ENCODE measurements at regions not wholly inside any gene's neighbourhood (a gene's known extent, or its start where the extent isn't known, plus 50 kb on each side); places are given as distances from the start of the nearest gene placed in this dataset.

GRCh38 chr6:16974704-16975359 is 127.0 kb upstream of the STMND1 start:
- FAIRE-seq: no peak

- no peak for FAIRE-seq
Observed at GRCh38 chr6:16974387-16974673, 127.5 kb upstream of the STMND1 start.

GRCh38 chr6:16973545-16974386 is 128.1 kb upstream of the STMND1 start:
- no peak for FAIRE-seq

- FAIRE-seq: no peak
Observed at GRCh38 chr6:16973051-16973450, 128.8 kb upstream of the STMND1 start.

DNA sequence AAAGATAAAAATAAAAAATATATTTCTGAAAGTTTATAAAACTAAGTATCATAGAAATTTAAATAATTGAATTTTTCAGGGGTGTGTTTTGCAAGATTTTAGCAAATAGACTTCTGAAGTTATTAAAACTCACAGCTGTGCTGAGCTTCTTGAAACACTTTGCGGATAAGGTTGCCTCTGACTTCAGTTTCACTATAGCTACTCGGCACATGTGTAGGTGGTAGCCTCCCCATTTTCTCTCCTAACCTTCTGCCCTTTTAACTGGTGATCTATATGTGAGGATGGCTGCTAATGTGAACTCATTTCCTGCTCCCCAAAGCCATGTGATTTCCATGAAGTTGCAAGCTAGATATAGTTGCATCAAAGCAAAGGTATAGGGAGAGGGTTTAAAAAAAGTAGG is 129.3 kb upstream of the STMND1 start:
- FAIRE-seq: no peak

DNA sequence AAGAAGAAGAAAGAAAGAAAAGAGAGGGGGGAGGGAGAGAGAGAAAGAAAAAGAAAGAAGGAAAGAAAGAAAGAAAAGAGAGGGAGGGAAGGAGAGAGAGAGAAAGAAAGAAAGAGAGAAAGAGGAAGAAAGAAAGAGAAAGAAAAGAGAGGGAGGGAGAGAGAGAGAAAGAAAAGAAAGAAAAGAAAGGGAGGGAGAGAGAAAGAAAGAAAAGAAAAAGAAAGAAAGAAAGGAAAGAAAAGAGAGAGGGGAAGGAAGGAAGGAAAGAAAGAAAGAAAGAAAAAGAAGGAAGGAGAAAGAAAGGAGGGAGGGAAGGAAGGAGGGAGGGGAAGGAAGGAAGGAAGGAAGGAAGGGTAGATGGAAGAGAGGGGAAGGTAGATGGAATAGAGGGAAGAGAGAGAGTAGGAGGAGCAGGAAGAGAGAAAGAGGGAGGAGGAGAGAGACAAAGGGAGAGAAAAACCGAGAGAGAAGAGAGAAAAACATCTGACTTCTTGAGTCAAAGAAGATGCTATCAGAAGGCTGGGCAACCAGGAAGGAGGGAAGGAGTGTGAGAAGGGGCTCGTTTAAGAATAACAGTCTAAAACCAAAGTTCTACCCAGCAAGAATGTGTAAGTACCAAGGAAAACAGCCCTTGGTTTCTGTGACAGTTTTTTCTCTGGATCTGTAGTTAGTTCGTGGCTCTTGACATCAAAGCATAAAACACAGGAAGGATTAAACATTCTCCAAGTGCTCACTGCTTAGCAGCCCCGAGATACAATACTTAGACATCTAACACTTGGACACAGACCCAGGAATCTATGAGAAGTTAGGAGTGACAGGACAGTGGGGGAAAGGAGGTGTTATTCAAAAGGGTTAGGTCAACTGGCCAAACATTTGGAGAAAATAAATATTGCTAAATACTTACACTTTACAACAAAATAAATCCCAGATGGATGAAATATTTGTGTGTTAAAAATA is 131.9 kb upstream of the STMND1 start:
- FAIRE-seq: peak; percentile 91

GRCh38 chr6:16968101-16968500 is 133.7 kb upstream of the STMND1 start:
- no peak for FAIRE-seq

DNA sequence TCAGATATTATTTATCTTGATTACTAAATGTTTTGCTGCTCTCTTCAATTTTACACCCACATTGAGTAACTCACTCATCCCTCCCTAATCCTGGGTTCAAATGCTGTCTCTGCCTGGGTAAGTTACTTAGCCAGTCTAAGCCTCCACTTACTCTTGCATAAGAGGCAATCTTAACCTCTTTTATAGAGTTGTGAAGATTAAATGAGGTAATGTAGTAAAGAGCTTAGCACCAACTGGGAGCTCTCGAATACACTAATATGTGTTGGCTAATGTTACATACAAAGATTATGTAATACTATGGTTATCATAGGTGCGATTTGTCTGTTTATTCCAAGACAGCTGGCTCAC is 134.4 kb upstream of the STMND1 start:
- FAIRE-seq: no peak

DNA sequence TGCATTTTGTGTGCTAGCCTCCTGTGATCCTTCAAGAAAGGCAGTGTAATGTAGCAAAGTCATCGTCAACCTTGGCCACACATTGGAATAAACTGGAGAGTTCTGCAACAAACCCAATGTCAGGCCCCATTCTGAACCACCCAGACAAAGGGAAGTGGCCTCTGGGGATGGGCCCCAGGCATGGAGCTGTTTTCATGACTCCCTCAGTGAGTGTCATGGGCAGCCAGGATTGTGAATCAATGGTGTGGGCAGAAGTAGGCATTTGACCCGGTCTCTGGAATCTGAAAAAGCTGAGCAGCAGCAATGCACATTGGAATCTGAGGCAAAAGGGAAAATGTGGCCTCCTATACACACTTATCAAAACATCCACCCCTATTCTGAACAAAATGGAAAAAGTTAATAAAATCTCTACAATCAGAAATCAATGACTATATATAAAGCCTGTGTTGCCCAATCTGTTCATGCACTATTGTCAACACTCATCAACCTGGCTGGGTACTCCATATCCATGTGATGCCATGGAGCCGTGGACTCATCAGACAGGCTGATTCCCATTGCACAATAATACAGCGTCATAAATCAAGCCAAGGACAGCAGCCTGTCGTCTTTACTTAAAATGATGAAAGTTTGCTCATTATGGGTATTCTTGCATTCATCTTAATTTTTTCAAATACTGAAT is 134.9 kb upstream of the STMND1 start:
- no peak for FAIRE-seq

- no peak for FAIRE-seq
Observed at GRCh38 chr6:16965689-16966088, 136.2 kb upstream of the STMND1 start.

- FAIRE-seq: no peak
Observed at GRCh38 chr6:16964553-16965499, 137.0 kb upstream of the STMND1 start.

- no peak for FAIRE-seq
Observed at GRCh38 chr6:16961577-16961976, 140.3 kb upstream of the STMND1 start.

- no peak for FAIRE-seq
Observed at GRCh38 chr6:16959789-16960188, 142.1 kb upstream of the STMND1 start.

- FAIRE-seq: no peak
Observed at GRCh38 chr6:16956361-16956760, 145.5 kb upstream of the STMND1 start.

DNA sequence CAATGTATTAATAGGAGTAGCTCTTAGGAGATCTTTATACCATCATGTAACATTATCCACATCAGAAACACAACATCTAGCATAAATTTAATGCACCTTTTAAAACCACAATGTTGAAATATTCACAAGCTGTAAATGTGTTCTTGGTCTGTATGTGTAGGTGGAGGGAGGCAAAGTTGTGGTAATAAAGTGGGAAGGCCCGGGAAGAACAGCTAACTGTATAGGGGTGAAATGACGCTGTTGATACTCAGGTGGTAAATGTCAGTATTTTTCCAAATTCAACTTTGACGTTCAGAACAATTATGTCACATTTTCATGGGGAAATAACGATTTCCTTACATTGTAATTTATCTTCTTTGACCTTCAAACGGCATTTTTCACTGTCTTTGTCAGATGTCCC is 146.0 kb upstream of the STMND1 start:
- FAIRE-seq: no peak

GRCh38 chr6:16953905-16954304 is 147.9 kb upstream of the STMND1 start:
- FAIRE-seq: no peak

DNA sequence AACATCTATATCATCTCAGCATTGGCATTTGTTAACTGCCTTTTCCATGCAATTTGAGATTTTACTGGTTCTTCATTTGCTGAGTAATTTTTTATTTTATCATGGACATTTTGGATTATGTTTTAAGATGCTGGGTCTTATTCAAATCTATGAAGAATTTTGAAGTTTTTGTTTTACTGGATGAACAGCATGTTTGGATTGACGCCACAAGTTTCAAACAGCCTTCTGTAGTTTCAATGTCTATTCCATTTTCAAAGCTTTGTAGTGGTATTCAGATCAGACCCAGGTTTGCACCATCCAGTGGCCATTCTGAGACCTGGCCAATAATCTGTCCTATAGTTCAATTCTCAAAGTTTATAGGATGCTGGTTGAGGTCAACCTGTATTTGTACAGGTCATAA is 148.4 kb upstream of the STMND1 start:
- FAIRE-seq: no peak

DNA sequence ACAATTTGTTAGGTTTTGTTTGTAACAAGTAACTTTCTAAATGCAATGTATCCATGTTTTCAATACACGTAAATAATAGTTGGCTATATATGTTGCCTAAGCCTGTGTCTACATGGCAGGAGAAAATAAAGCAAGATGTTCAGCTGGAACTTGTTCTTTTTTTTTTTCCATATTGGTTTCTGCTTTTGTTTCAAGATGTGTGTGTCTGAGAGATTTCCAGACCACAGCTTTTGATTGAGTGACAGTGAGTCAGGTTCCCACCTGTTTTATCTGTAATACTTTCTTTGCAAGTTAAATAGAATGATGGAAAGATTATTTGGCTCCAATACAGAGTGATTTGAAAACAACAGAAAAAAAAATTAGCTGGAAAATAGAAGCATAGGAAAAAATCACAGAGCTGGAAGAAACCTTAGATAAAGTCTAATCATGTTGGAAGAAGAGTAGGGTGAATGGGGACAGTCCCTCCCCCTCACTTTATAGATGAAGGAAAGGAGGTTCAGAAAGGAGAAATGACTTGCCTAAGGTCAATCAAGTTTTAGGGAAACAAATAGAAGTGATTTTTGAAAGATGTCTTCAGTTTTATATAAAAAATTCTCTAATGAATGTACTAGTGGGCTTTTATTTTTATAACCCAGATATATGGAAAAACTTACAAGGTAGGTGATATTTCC is 150.9 kb upstream of the STMND1 start:
- no peak for FAIRE-seq

DNA sequence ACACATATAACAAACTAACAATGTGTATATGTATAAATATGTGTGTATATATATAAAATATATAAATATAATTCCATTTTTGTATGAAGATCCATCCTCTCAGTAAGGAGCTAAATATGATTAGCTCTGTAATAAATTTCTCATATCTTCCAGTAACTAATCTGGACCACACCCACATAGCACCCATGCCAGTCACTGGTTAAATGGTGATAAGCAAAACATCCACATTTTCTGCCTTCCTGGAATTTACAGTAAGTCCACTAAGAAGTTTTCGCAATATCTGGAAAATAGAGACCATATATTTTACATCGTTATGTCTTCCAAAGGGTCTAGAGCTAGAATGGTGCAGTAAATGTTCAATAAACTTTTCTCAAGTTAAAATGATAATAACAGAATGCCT is 151.5 kb upstream of the STMND1 start:
- no peak for FAIRE-seq

DNA sequence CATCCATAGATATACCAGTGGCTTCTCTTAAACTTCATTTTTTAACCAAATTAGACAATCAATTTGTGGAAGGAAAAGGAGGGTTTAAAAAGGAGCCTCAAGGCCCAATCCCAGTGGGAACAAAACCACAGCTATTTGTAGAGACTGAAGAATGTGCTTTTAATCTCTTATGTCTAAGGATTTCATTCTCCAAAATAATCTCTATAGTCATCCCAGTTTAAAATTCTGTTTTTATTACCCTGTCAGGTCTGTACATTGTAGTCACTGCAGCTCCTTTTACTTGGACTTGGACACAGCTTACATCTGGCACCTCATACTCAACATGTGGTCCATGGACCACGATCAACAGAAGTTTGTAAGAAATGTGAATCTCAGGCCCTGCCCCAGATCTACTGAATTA is 152.1 kb upstream of the STMND1 start:
- no peak for FAIRE-seq

GRCh38 chr6:16948396-16948795 is 153.5 kb upstream of the STMND1 start:
- no peak for FAIRE-seq
